CD4-positive, alpha-beta T cell (primary cell): ENCODE measurements at regions not wholly inside any gene's neighbourhood (a gene's known extent, or its start where the extent isn't known, plus 50 kb on each side); places are given as distances from the start of the nearest gene placed in this dataset.

Source experiments
- ATAC-seq: fragments of 200-7000 bp; cut with Tn5 transposase; one replicate; pipeline ENCODE4 v1.10.0; 2022; ENCODE audit warnings: mild to moderate bottlenecking; ENCODE audit not compliant: poor library complexity
- CTCF ChIA-PET: fragments of 350-600 bp; sonication (Branson Sonifier 250); formaldehyde crosslinking; loops from one replicate; lab custom pipeline; 2021; ENCODE audit warnings: antibody characterized with exemption, inconsistent platforms; lab: Charles Lee
- POLR2A ChIA-PET: fragments of 350-600 bp; sonication (Branson Sonifier 250); formaldehyde crosslinking; loops from one replicate; lab custom pipeline; 2021; ENCODE audit warnings: antibody characterized with exemption, inconsistent platforms; lab: Charles Lee
- DNase-seq, 14 experiments: peaks; one replicate each; pipeline ENCODE4 v3.0.0-alpha.2; 2013 to 2020; ENCODE audit warnings: mixed read lengths in 2 of 14
- H3K27ac ChIP-seq, 2 donors: one replicate each; pipeline versions ENCODE4 v1.5.1 to v1.7.0; 2013; ENCODE audit warnings: low read length in 2 of 2, low read depth in 1 of 2, mild to moderate bottlenecking in 1 of 2
- H3K27me3 ChIP-seq, 2 experiments: 1 replicate in 1 of 2; 2 replicates in 1 of 2; pipeline versions ENCODE4 v1.6.1 to v1.7.0; 2013; ENCODE audit warnings: low read length in 2 of 2, control low read depth in 1 of 2, mild to moderate bottlenecking in 1 of 2, moderate library complexity in 1 of 2; ENCODE audit not compliant: insufficient read depth in 2 of 2, control insufficient read depth in 1 of 2
- H3K36me3 ChIP-seq: one replicate; pipeline ENCODE4 v1.6.1; 2013; ENCODE audit warnings: low read length, control low read depth; ENCODE audit not compliant: insufficient read depth
- H3K4me1 ChIP-seq: one replicate; pipeline ENCODE4 v1.6.1; 2013; ENCODE audit warnings: low read length, control low read depth; ENCODE audit not compliant: insufficient read depth
- H3K4me3 ChIP-seq: one replicate; pipeline ENCODE4 v1.5.1; 2013; ENCODE audit warnings: mild to moderate bottlenecking, low read length, moderate library complexity
- H3K9me3 ChIP-seq, 2 experiments: 1 replicate in 1 of 2; 2 replicates in 1 of 2; pipeline versions ENCODE4 v1.6.1 to v1.7.0; 2013; ENCODE audit warnings: low read length in 2 of 2, mild to moderate bottlenecking in 2 of 2, control low read depth in 1 of 2, moderate library complexity in 1 of 2; ENCODE audit not compliant: control insufficient read depth in 1 of 2, insufficient read depth in 1 of 2
- H3K27ac Mint-ChIP-seq: one replicate; pipeline ENCODE4 v1.8.0; 2020; ENCODE audit warnings: mixed read lengths
- H3K27me3 Mint-ChIP-seq: one replicate; pipeline ENCODE4 v1.8.0; 2021; ENCODE audit warnings: mixed read lengths
- H3K36me3 Mint-ChIP-seq: one replicate; pipeline ENCODE4 v1.8.0; 2021; ENCODE audit warnings: low read depth, mixed read lengths
- H3K4me1 Mint-ChIP-seq: one replicate; pipeline ENCODE4 v1.8.0; 2021; ENCODE audit warnings: low read depth, mixed read lengths
- H3K4me3 Mint-ChIP-seq: one replicate; pipeline ENCODE4 v1.8.0; 2020; ENCODE audit warnings: mild to moderate bottlenecking, mixed read lengths
- H3K9me3 Mint-ChIP-seq: one replicate; pipeline ENCODE4 v1.8.0; 2020; ENCODE audit warnings: mixed read lengths
- CTCF ChIP-seq: fragments of 200-600 bp; IDR thresholded peaks from one replicate; pipeline ENCODE4 v1.8.0; 2022; ENCODE audit warnings: antibody characterized with exemption, mild to moderate bottlenecking
- intact Hi-C, 2 experiments: fragments of 100-400 bp; cut with DNase I in 1 of 2; cut with micrococcal nuclease in 1 of 2; formaldehyde crosslinking; loops; one replicate each; pipeline versions ENCODE4 v1.15.1 to v1.9.0; 2023 to 2025; cut with DNase I, micrococcal nuclease

DNA sequence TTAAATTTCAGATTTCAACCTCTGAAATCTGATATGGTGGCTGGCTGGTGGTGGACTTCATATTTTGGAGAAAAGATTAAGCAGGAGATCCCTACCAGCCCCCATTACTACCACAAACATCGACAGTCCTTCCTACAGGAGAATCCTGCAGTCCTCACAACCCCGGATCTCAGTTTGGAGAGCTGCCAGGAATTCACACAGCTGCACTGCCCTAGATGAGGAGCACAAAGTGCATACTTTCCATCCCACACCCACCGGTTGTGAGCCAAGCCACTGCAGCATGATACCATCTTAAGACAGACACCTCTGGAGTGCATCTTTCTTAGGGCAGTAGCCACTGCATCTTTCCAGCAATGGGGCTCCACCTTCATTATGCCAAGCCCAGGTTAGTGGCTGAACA is 185.5 kb upstream of the GPR149 start:
- no peak overlapping the region for H3K27ac Mint-ChIP-seq
- POLR2A ChIA-PET: no interaction called here
- H3K4me1 Mint-ChIP-seq: no peaks in the 10 kb centered on the region

DNA sequence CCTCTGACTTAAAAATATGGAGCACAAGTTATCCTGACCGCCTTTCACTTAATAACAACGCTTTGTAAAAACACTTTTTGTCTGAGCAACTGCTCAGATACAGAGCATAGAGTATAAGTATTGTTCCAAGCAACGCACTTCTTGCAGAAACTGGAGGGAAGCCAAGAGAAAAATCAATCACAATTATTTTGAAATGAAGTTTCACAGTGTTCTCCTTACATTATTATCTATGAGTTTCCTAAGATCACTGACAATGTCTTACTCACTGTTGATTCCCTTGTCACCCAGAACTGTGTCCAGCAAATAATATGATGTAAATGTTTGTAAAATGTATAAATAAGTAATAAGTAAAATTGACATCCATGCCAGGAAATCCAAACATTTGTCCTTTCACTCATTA is 184.6 kb upstream of the GPR149 start:
- Mint-ChIP-seq H3K27ac (no peak overlapping the region), H3K9me3 (peaks cover 13% of the 10 kb centered on the region), H3K4me3 (no peak overlapping the region), H3K27me3 (no peaks in the 10 kb centered on the region), H3K36me3 (no peaks in the 10 kb centered on the region), H3K4me1 (no peaks in the 10 kb centered on the region)
- Histone ChIP-seq H3K27me3 (no peaks in the 10 kb centered on the region), H3K9me3 (peaks cover 0 to 13% of the 10 kb centered on the region in 2 experiments), H3K4me3 (no peak overlapping the region), H3K4me1 (no peaks in the 10 kb centered on the region), H3K27ac (no peak overlapping the region), H3K36me3 (no peaks in the 10 kb centered on the region)
- TF ChIP-seq CTCF: no peak
- intact Hi-C loops: no loop called here
- ATAC-seq: no peak
- CTCF ChIA-PET: no interaction called here
- DNase-seq: no peak
- POLR2A ChIA-PET: no interaction called here

More for the DNA sequence above, 185.5 kb upstream of the GPR149 start:
- intact Hi-C loops: no loop called here
- no peak overlapping the region for H3K4me3 Mint-ChIP-seq
- no peaks in the 10 kb centered on the region for H3K27me3 Mint-ChIP-seq
- DNase-seq (no peak), ATAC-seq (no peak)
- Histone ChIP-seq H3K4me1 (no peaks in the 10 kb centered on the region), H3K36me3 (no peaks in the 10 kb centered on the region), H3K9me3 (peaks cover 0 to 15% of the 10 kb centered on the region in 2 experiments), H3K27me3 (no peaks in the 10 kb centered on the region), H3K27ac (no peak overlapping the region), H3K4me3 (no peak overlapping the region)
- TF ChIP-seq CTCF: no peak
- CTCF ChIA-PET: no interaction called here
- H3K9me3 Mint-ChIP-seq: peaks cover 13% of the 10 kb centered on the region
- no peaks in the 10 kb centered on the region for H3K36me3 Mint-ChIP-seq

DNA sequence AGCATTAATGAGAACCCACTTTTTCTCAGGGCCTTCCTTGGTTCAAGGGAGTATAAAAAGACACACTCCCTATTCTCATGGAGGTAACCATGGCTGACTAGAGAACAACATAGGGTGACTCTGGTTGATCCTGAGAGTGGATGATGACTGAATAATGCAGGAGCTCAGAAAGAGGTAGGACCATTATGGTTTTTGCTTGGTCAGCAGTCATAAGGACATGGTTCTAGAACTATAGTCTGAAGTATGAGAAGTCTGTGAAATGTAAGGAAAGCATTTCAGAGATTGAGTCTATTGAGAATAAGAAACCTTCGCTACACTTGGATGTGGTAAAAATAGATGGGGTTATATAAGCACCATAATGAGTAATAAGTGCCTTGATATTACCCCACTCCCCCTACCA is 184.1 kb upstream of the GPR149 start:
- Histone ChIP-seq H3K4me3 (no peak overlapping the region), H3K9me3 (peaks cover 0 to 9% of the 10 kb centered on the region in 2 experiments), H3K27me3 (no peaks in the 10 kb centered on the region), H3K4me1 (no peaks in the 10 kb centered on the region), H3K36me3 (no peaks in the 10 kb centered on the region), H3K27ac (no peak overlapping the region)
- Mint-ChIP-seq H3K9me3 (peaks cover 13% of the 10 kb centered on the region), H3K4me1 (no peaks in the 10 kb centered on the region), H3K27ac (no peak overlapping the region), H3K36me3 (no peaks in the 10 kb centered on the region), H3K27me3 (no peaks in the 10 kb centered on the region), H3K4me3 (no peak overlapping the region)
- DNase-seq (no peak), ATAC-seq (no peak)
- intact Hi-C loops: no loop called here
- no peak for TF ChIP-seq CTCF
- CTCF ChIA-PET: no interaction called here
- POLR2A ChIA-PET: no interaction called here
